Panc1 (cell line): ENCODE measurements at regions not wholly inside any gene's neighbourhood (a gene's known extent, or its start where the extent isn't known, plus 50 kb on each side); places are given as distances from the start of the nearest gene placed in this dataset.

Source experiments
- ATAC-seq: fragments of 200-7000 bp; cut with Tn5 transposase; 2 replicates; pipeline ENCODE4 v1.9.1; 2020; ENCODE audit warnings: mild to moderate bottlenecking, moderate library complexity
- BruUV-seq: library from RNA; stranded (reverse); fragments of 400-500 nt; replicated peaks from 2 replicates; lab custom pipeline; 2021; lab: Mats Ljungman, UMichigan
- CTCF ChIA-PET: fragments of 300-600 bp; sonication (Branson Sonifier 250); formaldehyde crosslinking; loops from one replicate; lab custom pipeline; 2022; ENCODE audit warnings: antibody characterized with exemption; lab: Charles Lee
- POLR2A ChIA-PET: fragments of 300-600 bp; sonication (Branson Sonifier 250); formaldehyde crosslinking; loops from one replicate; lab custom pipeline; 2022; ENCODE audit warnings: antibody characterized with exemption; lab: Charles Lee
- DNase-seq: peaks from one replicate; pipeline ENCODE4 v3.0.0-alpha.2; 2010; ENCODE audit warnings: low read depth, low spot score
- H3K27ac ChIP-seq: 2 replicates; pipeline ENCODE4 v1.5.1; 2011; ENCODE audit warnings: mild to moderate bottlenecking, low read length, inconsistent platforms
- H3K27me3 ChIP-seq: fragments of 200-500 bp; sonication (Bioruptor generic); 2 replicates; pipeline ENCODE4 v1.6.0; 2014; ENCODE audit warnings: low read length, inconsistent platforms; ENCODE audit not compliant: control insufficient read depth, insufficient read depth
- H3K36me3 ChIP-seq: fragments of 200-500 bp; sonication (Bioruptor generic); 2 replicates; pipeline ENCODE4 v1.5.1; 2014; ENCODE audit warnings: inconsistent platforms, mild to moderate bottlenecking, low read length, moderate library complexity; ENCODE audit not compliant: control insufficient read depth, insufficient read depth
- H3K4me1 ChIP-seq: 2 replicates; pipeline ENCODE4 v1.5.1; 2011; ENCODE audit warnings: inconsistent platforms, mild to moderate bottlenecking, low read length, moderate library complexity; ENCODE audit not compliant: control insufficient read depth, insufficient read depth
- H3K4me3 ChIP-seq, 2 experiments: 2 replicates each; pipeline ENCODE4 v1.5.1; 2011 to 2012; ENCODE audit warnings: low read depth in 2 of 2, low read length in 2 of 2, mild to moderate bottlenecking in 2 of 2, inconsistent platforms in 1 of 2, moderate library complexity in 1 of 2
- H3K9me3 ChIP-seq: fragments of 200-500 bp; sonication (Bioruptor generic); 2 replicates; pipeline ENCODE4 v1.5.1; 2014; ENCODE audit warnings: low read depth, mild to moderate bottlenecking, inconsistent platforms, low read length, moderate library complexity; ENCODE audit not compliant: control insufficient read depth, insufficient read depth
- POLR2AphosphoS5 ChIP-seq: IDR thresholded peaks from 2 replicates; pipeline ENCODE4 v1.6.1; 2012; ENCODE audit warnings: mild to moderate bottlenecking, low read depth, low read length, moderate library complexity
- SIN3A ChIP-seq: IDR thresholded peaks from 2 replicates; pipeline ENCODE4 v1.6.1; 2012; ENCODE audit warnings: low read depth, mild to moderate bottlenecking, low read length, moderate library complexity, borderline replicate concordance; ENCODE audit not compliant: insufficient read depth
- TCF7L2 ChIP-seq: IDR thresholded peaks from 2 replicates; pipeline ENCODE4 v1.6.1; 2011; ENCODE audit warnings: mild to moderate bottlenecking, low read depth, low read length, inconsistent platforms
- in situ Hi-C: cut with HindIII; loops from 2 replicates; pipeline ENCODE4 v1.10.0; 2016; ENCODE audit warnings: low sequenced_read_pairs, low pct_unique_long_range_greater_than_20kb
- intact Hi-C: fragments of 100-400 bp; cut with micrococcal nuclease; formaldehyde crosslinking; loops from one replicate; pipeline ENCODE4 v1.10.0; 2022; ENCODE audit not compliant: unreplicated experiment
- TF ChIP-seq, protein P1 (sequence below): fragments of 450-650 bp; IDR thresholded peaks from 2 replicates; pipeline ENCODE4 v1.5.1; 2017; ENCODE audit warnings: mild to moderate bottlenecking
- TF ChIP-seq, protein P2 (sequence below), 2 experiments: IDR thresholded peaks; 2 replicates each; pipeline ENCODE4 v1.6.1; 2011 to 2012; ENCODE audit warnings: low read depth in 2 of 2, control low read depth in 1 of 2, low read length in 1 of 2, mild to moderate bottlenecking in 1 of 2, moderate library complexity in 1 of 2; ENCODE audit not compliant: insufficient read depth in 1 of 2

DNA sequence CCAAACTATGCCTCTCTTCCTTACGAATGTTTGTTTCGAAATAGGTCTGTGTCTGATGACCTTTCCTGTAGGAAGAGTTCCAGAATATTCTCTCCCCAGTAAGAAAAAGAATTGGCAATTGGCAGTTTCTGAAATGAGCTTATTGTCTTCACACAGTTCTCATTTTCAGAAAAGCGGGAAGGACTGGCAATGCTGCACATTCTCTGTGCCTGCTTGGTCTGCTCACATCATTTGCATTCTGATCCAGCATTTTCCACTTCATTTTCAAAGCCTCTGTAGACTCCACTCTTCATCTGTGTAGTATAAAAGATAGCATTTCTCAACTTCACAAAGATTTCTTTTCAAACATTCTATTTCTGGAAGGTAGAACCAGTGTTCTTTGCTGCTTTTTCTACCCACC is 120.6 kb upstream of the CCDC112 start:
- no peaks in the 10 kb centered on the region; the same call in 1 of the 2 replicates for H3K4me1 ChIP-seq
- ChIA-PET POLR2A (no interaction called here), CTCF (no interaction called here)
- H3K27ac ChIP-seq: no peak overlapping the region
- no TSS peak for BruUV-seq
- no peaks in the 10 kb centered on the region for H3K27me3 ChIP-seq
- H3K36me3 ChIP-seq: no peaks in the 10 kb centered on the region
- in situ Hi-C loops (no loop called here), intact Hi-C loops (no loop called here)
- ATAC-seq (no peak), DNase-seq (no peak)
- H3K9me3 ChIP-seq: no peaks in the 10 kb centered on the region
- TF ChIP-seq SIN3A: no peak
- no peak for TF ChIP-seq POLR2AphosphoS5
- TF ChIP-seq, protein P1, sequence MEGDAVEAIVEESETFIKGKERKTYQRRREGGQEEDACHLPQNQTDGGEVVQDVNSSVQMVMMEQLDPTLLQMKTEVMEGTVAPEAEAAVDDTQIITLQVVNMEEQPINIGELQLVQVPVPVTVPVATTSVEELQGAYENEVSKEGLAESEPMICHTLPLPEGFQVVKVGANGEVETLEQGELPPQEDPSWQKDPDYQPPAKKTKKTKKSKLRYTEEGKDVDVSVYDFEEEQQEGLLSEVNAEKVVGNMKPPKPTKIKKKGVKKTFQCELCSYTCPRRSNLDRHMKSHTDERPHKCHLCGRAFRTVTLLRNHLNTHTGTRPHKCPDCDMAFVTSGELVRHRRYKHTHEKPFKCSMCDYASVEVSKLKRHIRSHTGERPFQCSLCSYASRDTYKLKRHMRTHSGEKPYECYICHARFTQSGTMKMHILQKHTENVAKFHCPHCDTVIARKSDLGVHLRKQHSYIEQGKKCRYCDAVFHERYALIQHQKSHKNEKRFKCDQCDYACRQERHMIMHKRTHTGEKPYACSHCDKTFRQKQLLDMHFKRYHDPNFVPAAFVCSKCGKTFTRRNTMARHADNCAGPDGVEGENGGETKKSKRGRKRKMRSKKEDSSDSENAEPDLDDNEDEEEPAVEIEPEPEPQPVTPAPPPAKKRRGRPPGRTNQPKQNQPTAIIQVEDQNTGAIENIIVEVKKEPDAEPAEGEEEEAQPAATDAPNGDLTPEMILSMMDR: no peak
- TF ChIP-seq TCF7L2: no peak
- TF ChIP-seq, protein P2, sequence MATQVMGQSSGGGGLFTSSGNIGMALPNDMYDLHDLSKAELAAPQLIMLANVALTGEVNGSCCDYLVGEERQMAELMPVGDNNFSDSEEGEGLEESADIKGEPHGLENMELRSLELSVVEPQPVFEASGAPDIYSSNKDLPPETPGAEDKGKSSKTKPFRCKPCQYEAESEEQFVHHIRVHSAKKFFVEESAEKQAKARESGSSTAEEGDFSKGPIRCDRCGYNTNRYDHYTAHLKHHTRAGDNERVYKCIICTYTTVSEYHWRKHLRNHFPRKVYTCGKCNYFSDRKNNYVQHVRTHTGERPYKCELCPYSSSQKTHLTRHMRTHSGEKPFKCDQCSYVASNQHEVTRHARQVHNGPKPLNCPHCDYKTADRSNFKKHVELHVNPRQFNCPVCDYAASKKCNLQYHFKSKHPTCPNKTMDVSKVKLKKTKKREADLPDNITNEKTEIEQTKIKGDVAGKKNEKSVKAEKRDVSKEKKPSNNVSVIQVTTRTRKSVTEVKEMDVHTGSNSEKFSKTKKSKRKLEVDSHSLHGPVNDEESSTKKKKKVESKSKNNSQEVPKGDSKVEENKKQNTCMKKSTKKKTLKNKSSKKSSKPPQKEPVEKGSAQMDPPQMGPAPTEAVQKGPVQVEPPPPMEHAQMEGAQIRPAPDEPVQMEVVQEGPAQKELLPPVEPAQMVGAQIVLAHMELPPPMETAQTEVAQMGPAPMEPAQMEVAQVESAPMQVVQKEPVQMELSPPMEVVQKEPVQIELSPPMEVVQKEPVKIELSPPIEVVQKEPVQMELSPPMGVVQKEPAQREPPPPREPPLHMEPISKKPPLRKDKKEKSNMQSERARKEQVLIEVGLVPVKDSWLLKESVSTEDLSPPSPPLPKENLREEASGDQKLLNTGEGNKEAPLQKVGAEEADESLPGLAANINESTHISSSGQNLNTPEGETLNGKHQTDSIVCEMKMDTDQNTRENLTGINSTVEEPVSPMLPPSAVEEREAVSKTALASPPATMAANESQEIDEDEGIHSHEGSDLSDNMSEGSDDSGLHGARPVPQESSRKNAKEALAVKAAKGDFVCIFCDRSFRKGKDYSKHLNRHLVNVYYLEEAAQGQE (IDR thresholded peaks at IDR 0.05; ENCODE audit: insufficient read depth in 1 of 2, low read depth in 2 of 2, low read length in 1 of 2): no peak
- H3K4me3 ChIP-seq: no peak overlapping the region

DNA sequence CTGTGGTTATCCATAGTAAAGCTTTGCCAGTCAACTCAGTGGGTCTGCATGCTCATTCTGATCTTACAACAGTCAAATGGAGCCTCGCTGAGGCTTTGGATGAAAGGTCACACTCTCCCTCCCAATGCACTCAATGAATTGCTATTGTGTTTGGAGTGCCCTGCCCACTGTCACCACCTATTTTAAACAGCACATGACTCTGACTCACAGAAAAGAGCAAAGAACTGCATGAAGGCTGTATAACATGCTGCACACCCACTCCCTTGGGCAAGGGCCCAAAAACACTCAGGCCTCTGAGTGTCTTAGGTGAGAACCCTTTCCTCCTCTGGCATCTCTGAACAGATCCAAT is 118.7 kb upstream of the CCDC112 start:
- H3K4me1 ChIP-seq: no peaks in the 10 kb centered on the region; the same call in 1 of the 2 replicates
- TF ChIP-seq POLR2AphosphoS5 (no peak), SIN3A (no peak), TCF7L2 (no peak)
- TF ChIP-seq, protein P2 (IDR thresholded peaks at IDR 0.05; ENCODE audit: insufficient read depth in 1 of 2, low read depth in 2 of 2, low read length in 1 of 2): no peak
- TF ChIP-seq, protein P1: no peak
- H3K27me3 ChIP-seq: no peaks in the 10 kb centered on the region
- ChIA-PET POLR2A (no interaction called here), CTCF (interaction anchor here (0.6 kb wide), 1 partner anchor 160 kb away, joined by 4 read pairs; no protein-coding TSS in a partner anchor)
- H3K9me3 ChIP-seq: no peaks in the 10 kb centered on the region
- no peaks in the 10 kb centered on the region for H3K36me3 ChIP-seq
- ATAC-seq (peak; percentile 42), DNase-seq (peak; percentile 47)
- no peak overlapping the region for H3K4me3 ChIP-seq
- H3K27ac ChIP-seq: no peak overlapping the region
- intact Hi-C loops (no loop called here), in situ Hi-C loops (no loop called here)
- BruUV-seq: no TSS peak
